Lower leg skin (tissue), 4 donors: ENCODE measurements at regions not wholly inside any gene's neighbourhood (a gene's known extent, or its start where the extent isn't known, plus 50 kb on each side); places are given as distances from the start of the nearest gene placed in this dataset.
"Not testable (repeated sequence)": the region's sequence is repeated elsewhere in the genome, so short reads cannot be mapped to it uniquely, and the experiment has no call there.

ENCODE experiments used
- DNase-seq, 2 donors: peaks; one replicate each; pipeline ENCODE4 v3.0.0-alpha.2; 2019; ENCODE audit warnings: low spot score in 2 of 2
- H3K4me3 ChIP-seq: fragments of 200-600 bp; sonication (generic); 2 replicates; pipeline ENCODE4 v1.5.1; 2017; ENCODE audit warnings: mild to moderate bottlenecking, low read depth; ENCODE audit not compliant: poor library complexity, severe bottlenecking
- POLR2A ChIP-seq, 2 donors: fragments of 450-650 bp; IDR thresholded peaks; one replicate each; pipeline ENCODE4 v1.6.1; 2016 to 2017; ENCODE audit warnings: antibody characterized with exemption in 2 of 2, mild to moderate bottlenecking in 1 of 2, moderate library complexity in 1 of 2
- WGBS, 2 donors: methylation state at CpG; one replicate each; pipeline ENCODE4 v1.1.5; 2018; 5-methylcytosine and 5-hydroxymethylcytosine counted together
- intact Hi-C: fragments of 100-400 bp; cut with DNase I; formaldehyde crosslinking; loops from one replicate; pipeline ENCODE4 v1.15.0; 2023; ENCODE audit warnings: low total_unique reads
- TF ChIP-seq, protein P1 (sequence below), 3 donors: fragments of 450-650 bp; IDR thresholded peaks; one replicate each; pipeline ENCODE4 v1.5.1; 2016; ENCODE audit warnings: antibody characterized with exemption in 3 of 3, mild to moderate bottlenecking in 3 of 3, moderate library complexity in 2 of 3

DNA sequence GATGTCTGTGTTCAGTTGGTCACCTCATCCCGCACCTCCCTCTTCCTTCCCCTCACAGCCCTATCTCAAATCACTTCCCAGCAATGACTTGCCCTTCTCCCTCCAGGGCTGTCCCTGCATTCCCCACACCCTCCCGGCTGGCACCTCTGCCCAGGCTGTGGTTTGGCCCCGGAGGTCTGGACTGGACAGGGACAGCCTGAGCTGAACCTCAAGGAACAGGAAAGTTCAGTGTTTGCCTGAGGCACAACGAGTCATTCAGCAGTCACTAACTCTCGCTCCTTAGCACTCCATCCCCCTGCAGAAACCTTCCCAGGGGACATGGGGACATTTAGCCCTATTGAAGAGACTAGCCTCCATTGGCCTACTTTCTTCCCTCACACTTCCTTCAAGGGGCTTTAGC is 58.3 kb upstream of the MAP3K1 start:
- H3K4me3 ChIP-seq = no peak overlapping the region
- WGBS, 2 donors = 56 to 62% methylated on average over 5 of the region's 5 CpGs
- TF ChIP-seq POLR2A (IDR thresholded peaks at IDR 0.05) = no peak
- intact Hi-C loops = no loop called here
- no peak for DNase-seq

DNA sequence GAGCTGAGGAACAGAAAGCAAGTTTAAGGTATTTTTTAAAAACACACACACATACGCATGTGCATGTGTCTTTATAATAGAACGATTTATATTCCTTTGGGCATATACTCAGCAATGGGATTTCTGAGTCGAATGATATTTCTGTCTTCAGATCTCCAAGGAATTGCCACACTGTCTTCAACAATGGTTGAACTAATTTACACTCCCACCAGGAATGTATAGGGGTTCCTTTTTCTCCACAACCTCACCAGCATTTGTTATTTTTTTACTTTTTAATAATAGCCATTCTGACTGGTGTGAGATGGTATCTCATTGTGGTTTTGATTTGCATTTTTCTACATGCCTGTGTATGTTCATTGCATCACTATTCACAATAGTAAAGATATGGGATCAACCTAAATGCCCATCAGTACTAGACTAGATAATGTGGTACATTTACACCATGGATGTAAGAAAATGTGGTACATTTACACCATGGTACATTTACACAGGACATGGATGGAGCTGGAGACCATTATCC is 60.3 kb upstream of the MAP3K1 start:
- WGBS, 2 donors = 86% methylated on average over 3 of the region's 3 CpGs
- intact Hi-C loops = no loop called here
- TF ChIP-seq, protein P1, sequence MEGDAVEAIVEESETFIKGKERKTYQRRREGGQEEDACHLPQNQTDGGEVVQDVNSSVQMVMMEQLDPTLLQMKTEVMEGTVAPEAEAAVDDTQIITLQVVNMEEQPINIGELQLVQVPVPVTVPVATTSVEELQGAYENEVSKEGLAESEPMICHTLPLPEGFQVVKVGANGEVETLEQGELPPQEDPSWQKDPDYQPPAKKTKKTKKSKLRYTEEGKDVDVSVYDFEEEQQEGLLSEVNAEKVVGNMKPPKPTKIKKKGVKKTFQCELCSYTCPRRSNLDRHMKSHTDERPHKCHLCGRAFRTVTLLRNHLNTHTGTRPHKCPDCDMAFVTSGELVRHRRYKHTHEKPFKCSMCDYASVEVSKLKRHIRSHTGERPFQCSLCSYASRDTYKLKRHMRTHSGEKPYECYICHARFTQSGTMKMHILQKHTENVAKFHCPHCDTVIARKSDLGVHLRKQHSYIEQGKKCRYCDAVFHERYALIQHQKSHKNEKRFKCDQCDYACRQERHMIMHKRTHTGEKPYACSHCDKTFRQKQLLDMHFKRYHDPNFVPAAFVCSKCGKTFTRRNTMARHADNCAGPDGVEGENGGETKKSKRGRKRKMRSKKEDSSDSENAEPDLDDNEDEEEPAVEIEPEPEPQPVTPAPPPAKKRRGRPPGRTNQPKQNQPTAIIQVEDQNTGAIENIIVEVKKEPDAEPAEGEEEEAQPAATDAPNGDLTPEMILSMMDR (IDR thresholded peaks at IDR 0.05) = no peak
- TF ChIP-seq POLR2A (IDR thresholded peaks at IDR 0.05) = no peak

DNA sequence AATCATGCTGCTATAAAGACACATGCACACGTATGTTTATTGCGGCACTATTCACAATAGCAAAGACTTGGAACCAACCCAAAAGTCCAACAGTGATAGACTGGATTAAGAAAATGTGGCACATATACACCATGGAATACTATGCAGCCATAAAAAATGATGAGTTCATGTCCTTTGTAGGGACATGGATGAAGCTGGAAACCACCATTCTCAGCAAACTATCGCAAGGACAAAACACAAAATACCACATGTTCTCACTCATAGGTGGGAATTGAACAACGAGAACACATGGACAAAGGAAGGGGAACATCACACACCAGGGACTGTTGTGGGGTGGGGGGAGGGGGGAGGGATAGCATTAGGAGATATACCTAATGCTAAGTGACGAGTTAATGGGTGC is 61.8 kb upstream of the MAP3K1 start:
- DNase-seq, H3K4me3 ChIP-seq, intact Hi-C loops: not testable (repeated sequence)
- WGBS, 2 donors = 89 to 92% methylated on average over 5 of the region's 5 CpGs

More for the DNA sequence above, 60.3 kb upstream of the MAP3K1 start:
- DNase-seq = no peak
- no peak overlapping the region for H3K4me3 ChIP-seq

DNA sequence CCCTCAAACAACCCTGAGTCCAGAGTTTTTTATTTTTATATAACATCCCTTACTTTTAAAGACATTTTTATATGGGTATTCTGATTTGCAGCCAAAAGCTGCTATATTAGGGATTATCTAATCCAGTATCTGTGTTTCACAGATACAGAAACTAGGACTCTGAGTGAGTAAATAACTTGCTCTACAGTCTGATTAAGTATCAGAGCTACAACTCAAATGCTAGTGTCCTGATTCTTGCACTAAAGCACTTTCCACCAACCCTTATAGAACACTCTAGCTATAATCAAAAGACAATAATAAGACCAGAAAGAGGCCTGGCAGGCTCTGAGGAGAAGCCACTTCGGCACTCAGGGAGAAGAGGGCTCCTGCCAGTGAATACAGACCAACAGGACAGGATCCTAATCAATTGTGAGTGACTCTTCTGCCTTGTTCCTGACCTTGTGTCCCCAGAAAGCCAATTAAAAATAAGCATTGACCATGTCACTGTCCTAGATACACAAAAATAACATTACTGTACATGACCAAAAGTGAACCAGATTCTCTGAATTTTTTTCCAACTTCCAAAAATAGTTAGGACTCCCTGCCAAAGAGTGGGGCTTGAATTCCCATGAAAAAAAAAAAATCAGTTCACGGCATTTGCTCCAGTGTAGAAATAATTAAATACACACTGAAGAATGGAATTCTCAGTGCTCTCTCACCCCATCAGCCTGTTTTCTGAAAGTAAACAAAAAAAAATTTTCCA is 63.6 kb upstream of the MAP3K1 start:
- H3K4me3 ChIP-seq = no peak overlapping the region
- 61 to 67% methylated on average over 2 of the region's 2 CpGs for WGBS, 2 donors
- no peak for DNase-seq
- intact Hi-C loops = no loop called here
- TF ChIP-seq POLR2A (IDR thresholded peaks at IDR 0.05) = no peak
- TF ChIP-seq, protein P1 (IDR thresholded peaks at IDR 0.05) = no peak

DNA sequence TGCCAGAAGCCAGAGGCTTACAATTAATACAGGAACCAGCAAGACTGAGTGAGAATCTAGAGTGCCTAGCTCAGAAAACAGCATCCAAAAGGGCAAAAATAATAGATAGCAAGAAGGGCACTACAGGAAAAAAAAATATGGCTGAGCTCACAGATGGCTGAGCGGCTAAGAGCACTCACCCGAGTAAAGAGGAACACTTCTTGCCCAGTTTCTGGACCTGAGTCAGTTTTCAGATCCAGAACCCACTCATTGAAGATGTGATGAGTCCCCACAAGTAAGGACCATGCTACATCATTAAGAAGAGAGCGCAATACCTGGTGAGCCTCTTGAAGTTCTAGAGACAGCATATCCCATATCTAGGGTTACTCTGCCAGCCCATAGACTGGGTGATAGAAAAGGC is 65.5 kb upstream of the MAP3K1 start:
- no peak for TF ChIP-seq POLR2A (IDR thresholded peaks at IDR 0.05)
- TF ChIP-seq, protein P1 (IDR thresholded peaks at IDR 0.05) = no peak
- 95 to 100% methylated on average over 3 of the region's 3 CpGs for WGBS, 2 donors
- H3K4me3 ChIP-seq = no peak overlapping the region
- intact Hi-C loops = no loop called here
- DNase-seq = no peak

DNA sequence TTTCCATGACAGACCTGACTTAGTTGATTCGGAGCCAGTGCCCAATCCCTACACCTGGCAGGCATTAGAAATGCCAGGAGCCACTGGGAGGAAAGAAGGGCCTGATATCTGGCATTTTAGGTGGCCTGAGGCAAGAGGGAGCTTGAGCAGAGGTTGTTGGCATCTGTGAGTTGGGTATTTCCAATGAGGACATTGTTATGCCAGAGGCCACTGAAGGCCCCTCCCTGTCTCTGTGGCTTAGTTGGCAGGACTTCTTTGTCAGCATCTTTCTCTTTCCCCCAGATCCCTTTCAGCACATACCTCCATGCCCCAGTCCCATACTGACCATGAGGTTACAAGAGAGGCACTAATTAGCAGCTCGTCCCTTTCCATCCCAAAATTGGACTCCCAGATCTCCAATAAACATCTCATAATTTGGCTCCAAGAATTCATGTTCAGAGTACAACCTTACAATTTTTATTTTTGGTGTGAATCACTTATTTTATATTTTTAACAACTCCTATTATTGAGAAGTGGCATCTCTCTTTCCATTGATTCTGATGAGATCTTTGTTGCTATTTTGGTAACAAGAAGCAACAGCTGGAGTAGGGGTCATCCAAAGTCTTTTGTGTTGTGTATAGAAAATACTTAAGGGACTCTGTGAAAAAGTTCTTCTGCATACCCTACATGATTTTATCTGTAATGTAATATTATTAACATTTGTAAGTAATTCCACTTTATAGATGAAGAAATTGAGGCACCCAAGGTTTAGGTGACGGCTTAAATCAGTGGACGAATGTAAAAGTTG is 68.6 kb upstream of the MAP3K1 start:
- no peak for DNase-seq
- WGBS, 2 donors = 87 to 91% methylated on average over 4 of the region's 4 CpGs
- no peak for TF ChIP-seq POLR2A (IDR thresholded peaks at IDR 0.05)
- TF ChIP-seq, protein P1 (IDR thresholded peaks at IDR 0.05) = no peak
- H3K4me3 ChIP-seq = no peak overlapping the region
- intact Hi-C loops = no loop called here
